Kidney epithelial cell (primary cell): ENCODE measurements at regions not wholly inside any gene's neighbourhood (a gene's known extent, or its start where the extent isn't known, plus 50 kb on each side); places are given as distances from the start of the nearest gene placed in this dataset.
"Not testable (repeated sequence)": the region's sequence is repeated elsewhere in the genome, so short reads cannot be mapped to it uniquely, and the experiment has no call there.

Source experiments
- DNase-seq: peaks from one replicate; pipeline ENCODE4 v3.0.0-alpha.2; 2010; ENCODE audit warnings: low read depth
- H3K27me3 ChIP-seq: 2 replicates; pipeline ENCODE4 v1.6.0; 2011; ENCODE audit warnings: low read length; ENCODE audit not compliant: control insufficient read depth, insufficient read depth
- H3K36me3 ChIP-seq: 2 replicates; pipeline ENCODE4 v1.5.1; 2011; ENCODE audit warnings: low read length; ENCODE audit not compliant: control insufficient read depth, insufficient read depth
- H3K4me3 ChIP-seq: 2 replicates; pipeline ENCODE4 v1.5.1; 2011; ENCODE audit warnings: low read depth, mild to moderate bottlenecking, control low read depth, low read length
- CTCF ChIP-seq: IDR thresholded peaks from 2 replicates; pipeline ENCODE4 v1.5.1; 2011; ENCODE audit warnings: mild to moderate bottlenecking, moderate library complexity, low read length, control low read depth, inconsistent platforms; ENCODE audit not compliant: insufficient read depth, poor library complexity, severe bottlenecking

- Histone ChIP-seq H3K36me3 (no peaks in the 10 kb centered on the region), H3K4me3 (no peak overlapping the region), H3K27me3 (peaks cover 15% of the 10 kb centered on the region)
- no peak for TF ChIP-seq CTCF
- DNase-seq = no peak
Measured at GRCh38 chr14:101627915-101628262, 66.6 kb downstream of the DIO3 start.

- H3K4me3 ChIP-seq = no peak overlapping the region
Measured at GRCh38 chr14:101628471-101628966, 67.2 kb downstream of the DIO3 start.

GRCh38 chr14:101628975-101629374 is 67.7 kb downstream of the DIO3 start:
- Histone ChIP-seq H3K27me3 (peaks cover 15% of the 10 kb centered on the region), H3K4me3 (no peak overlapping the region), H3K36me3 (no peaks in the 10 kb centered on the region)
- TF ChIP-seq CTCF = no peak
- DNase-seq = no peak

More at GRCh38 chr14:101628471-101628966, 67.2 kb downstream of the DIO3 start:
- peaks cover 15% of the 10 kb centered on the region for H3K27me3 ChIP-seq
- TF ChIP-seq CTCF = peak; percentile 70
- no peaks in the 10 kb centered on the region for H3K36me3 ChIP-seq
- DNase-seq = peak; percentile 5

- Histone ChIP-seq H3K4me3 (no peak overlapping the region), H3K27me3 (peaks cover 8% of the 10 kb centered on the region), H3K36me3 (no peaks in the 10 kb centered on the region)
- no peak for DNase-seq
- no peak for TF ChIP-seq CTCF
Measured at GRCh38 chr14:101630056-101630965, 69.0 kb downstream of the DIO3 start.

- peaks cover 8% of the 10 kb centered on the region for H3K27me3 ChIP-seq
- H3K4me3 ChIP-seq = no peak overlapping the region
- no peak for TF ChIP-seq CTCF
- H3K36me3 ChIP-seq = no peaks in the 10 kb centered on the region
- no peak for DNase-seq
Measured at GRCh38 chr14:101631199-101631598, 69.9 kb downstream of the DIO3 start.

GRCh38 chr14:101631970-101632369 is 70.7 kb downstream of the DIO3 start:
- DNase-seq, H3K4me3 ChIP-seq, H3K27me3 ChIP-seq, H3K36me3 ChIP-seq: not testable (repeated sequence)
